BE2C (cell line): ENCODE measurements at regions not wholly inside any gene's neighbourhood (a gene's known extent, or its start where the extent isn't known, plus 50 kb on each side); places are given as distances from the start of the nearest gene placed in this dataset.

Experiments used
- DNase-seq: peaks from one replicate; pipeline ENCODE4 v3.0.0-alpha.2; 2020
- H3K27me3 ChIP-seq: fragments of 250-450 bp; sonication (Bioruptor Pico); 2 replicates; pipeline ENCODE4 v1.5.1; 2020; ENCODE audit warnings: mild to moderate bottlenecking
- H3K36me3 ChIP-seq: fragments of 250-450 bp; sonication (Bioruptor Pico); 2 replicates; pipeline ENCODE4 v1.5.1; 2020; ENCODE audit warnings: mild to moderate bottlenecking
- H3K4me1 ChIP-seq: fragments of 250-450 bp; sonication (Bioruptor Pico); 2 replicates; pipeline ENCODE4 v1.5.1; 2020
- H3K4me3 ChIP-seq: 2 replicates; pipeline ENCODE4 v1.5.1; 2011; ENCODE audit warnings: low read depth, low read length
- H3K9me3 ChIP-seq: fragments of 250-450 bp; sonication (Bioruptor Pico); 2 replicates; pipeline ENCODE4 v1.5.1; 2020
- CTCF ChIP-seq: IDR thresholded peaks from 2 replicates; pipeline ENCODE4 v1.5.1; 2012; ENCODE audit warnings: mild to moderate bottlenecking, low read depth, low read length

DNA sequence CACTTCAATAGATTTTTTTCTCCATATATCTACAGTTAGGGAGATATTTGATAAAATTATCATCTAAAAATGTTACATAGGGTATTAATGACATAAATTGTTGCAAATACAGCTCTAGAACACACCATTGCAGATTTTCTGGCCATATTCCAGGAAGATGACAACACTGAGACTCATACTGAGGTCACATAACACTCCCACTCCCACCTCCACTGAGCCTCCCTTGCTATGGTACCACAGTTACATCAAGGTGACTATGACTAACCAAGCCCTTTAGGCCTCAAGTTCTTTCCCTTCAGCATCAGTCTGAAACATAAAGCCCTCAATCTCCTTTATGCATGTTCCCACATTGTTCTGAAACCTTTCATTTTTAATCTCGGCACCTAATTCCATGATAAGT lies 932.0 kb upstream of the IGFBP7 start:
- Histone ChIP-seq H3K4me1 (no peaks in the 10 kb centered on the region), H3K9me3 (no peaks in the 10 kb centered on the region), H3K36me3 (no peaks in the 10 kb centered on the region), H3K27me3 (no peaks in the 10 kb centered on the region), H3K4me3 (no peak overlapping the region)
- DNase-seq = no peak
- no peak for TF ChIP-seq CTCF

DNA sequence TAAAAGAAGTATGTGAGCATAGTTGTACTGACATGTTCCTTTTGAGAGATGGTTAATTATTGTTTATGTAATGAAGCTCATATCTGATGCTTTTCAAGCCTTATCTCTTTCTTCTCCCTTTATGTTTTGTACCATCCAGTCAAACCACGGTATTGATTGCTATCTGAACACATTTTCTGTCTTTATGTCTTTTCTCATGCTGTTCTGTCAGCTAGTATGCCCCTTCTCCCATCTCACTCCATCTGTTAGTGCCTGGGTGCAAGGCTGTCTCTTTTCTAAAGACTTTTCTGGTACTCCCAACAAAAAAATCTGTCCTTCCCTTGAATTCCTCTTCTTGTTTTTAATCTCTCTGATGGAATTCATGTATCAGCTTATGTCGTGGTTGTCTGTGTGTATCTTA lies 883.8 kb upstream of the IGFBP7 start:
- TF ChIP-seq CTCF = no peak
- Histone ChIP-seq H3K27me3 (no peaks in the 10 kb centered on the region), H3K4me1 (no peaks in the 10 kb centered on the region), H3K36me3 (no peaks in the 10 kb centered on the region), H3K4me3 (no peak overlapping the region), H3K9me3 (no peaks in the 10 kb centered on the region)
- no peak for DNase-seq

DNA sequence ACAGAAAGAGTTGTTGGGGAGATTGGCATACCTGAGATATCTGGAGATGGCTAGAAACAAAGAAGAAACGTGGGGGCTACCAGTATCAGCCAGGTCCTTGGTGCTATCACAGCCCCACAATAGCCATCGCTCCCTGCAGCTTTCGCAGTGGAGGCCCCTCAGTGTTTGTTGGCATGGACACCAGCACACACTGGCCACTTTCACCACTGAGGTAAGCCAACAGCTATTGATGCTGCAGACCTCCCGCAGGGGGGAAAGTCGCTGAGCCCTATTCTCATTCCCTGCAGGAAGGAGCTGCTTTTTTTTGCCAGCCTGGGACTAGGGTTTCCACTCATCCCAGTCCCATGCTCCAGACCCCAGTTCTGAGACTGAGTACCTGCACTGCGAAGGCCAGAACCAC lies 879.2 kb upstream of the IGFBP7 start:
- Histone ChIP-seq H3K4me1 (no peaks in the 10 kb centered on the region), H3K9me3 (no peaks in the 10 kb centered on the region), H3K36me3 (no peaks in the 10 kb centered on the region), H3K27me3 (no peaks in the 10 kb centered on the region), H3K4me3 (no peak overlapping the region)
- no peak for DNase-seq
- no peak for TF ChIP-seq CTCF

GRCh38 chr4:57985161-57985560 lies 875.0 kb upstream of the IGFBP7 start:
- TF ChIP-seq CTCF = no peak
- Histone ChIP-seq H3K4me1 (no peaks in the 10 kb centered on the region), H3K4me3 (no peak overlapping the region), H3K36me3 (no peaks in the 10 kb centered on the region), H3K9me3 (no peaks in the 10 kb centered on the region), H3K27me3 (no peaks in the 10 kb centered on the region)
- no peak for DNase-seq

GRCh38 chr4:57981123-57981522 lies 870.9 kb upstream of the IGFBP7 start:
- no peak for TF ChIP-seq CTCF

DNA sequence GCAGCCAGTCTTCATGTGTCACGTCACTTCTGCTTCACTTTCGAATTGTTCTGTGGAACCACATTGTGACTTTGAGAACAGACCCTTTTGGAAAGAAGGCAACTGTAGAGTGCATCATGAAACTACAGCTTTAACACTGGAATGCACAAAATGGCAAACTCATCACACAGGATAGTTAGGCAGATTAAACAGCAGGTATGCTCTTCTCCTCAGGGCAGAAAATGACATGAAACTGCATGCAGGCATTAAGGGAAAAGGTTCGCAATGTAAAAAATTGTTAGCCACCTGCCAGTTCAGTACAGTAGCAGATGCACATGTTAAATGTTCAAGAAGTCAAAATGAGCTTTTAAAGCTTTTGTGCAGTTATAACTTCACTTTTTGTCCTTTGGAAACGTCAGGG lies 864.6 kb upstream of the IGFBP7 start:
- no peak for DNase-seq
- Histone ChIP-seq H3K27me3 (no peaks in the 10 kb centered on the region), H3K4me1 (no peaks in the 10 kb centered on the region), H3K9me3 (no peaks in the 10 kb centered on the region), H3K36me3 (no peaks in the 10 kb centered on the region), H3K4me3 (no peak overlapping the region)
- no peak for TF ChIP-seq CTCF

More at GRCh38 chr4:57981123-57981522, 870.9 kb upstream of the IGFBP7 start:
- no peak overlapping the region for H3K4me3 ChIP-seq
- no peaks in the 10 kb centered on the region for H3K27me3 ChIP-seq
- no peaks in the 10 kb centered on the region for H3K4me1 ChIP-seq
- H3K9me3 ChIP-seq = no peaks in the 10 kb centered on the region
- H3K36me3 ChIP-seq = no peaks in the 10 kb centered on the region
- DNase-seq = no peak
